ENCODE measurements at regions not wholly inside any gene's neighbourhood (a gene's known extent, or its start where the extent isn't known, plus 50 kb on each side); places are given as distances from the start of the nearest gene placed in this dataset.

GRCh38 chr13:36549755-36550154 lies 117.5 kb downstream of the CCNA1 start:
- TF ChIP-seq CTCF (IDR thresholded peaks at IDR 0.05) (no peak), SIN3A (IDR thresholded peaks at IDR 0.05; ENCODE audit: borderline replicate concordance, low read depth, low read length) (no peak), FOXJ3 (CRISPR knock-in tag; IDR thresholded peaks at IDR 0.05) (no peak), NRF1 (IDR thresholded peaks at IDR 0.05; ENCODE audit: low read depth, low read length) (no peak), SMC3 (IDR thresholded peaks at IDR 0.05; ENCODE audit: low read depth, low read length) (no peak), USF2 (IDR thresholded peaks at IDR 0.05; ENCODE audit: borderline replicate concordance, low read depth, low read length) (no peak), RFX5 (IDR thresholded peaks at IDR 0.05; ENCODE audit: low read length) (no peak), POLR2AphosphoS5 (IDR thresholded peaks at IDR 0.05; ENCODE audit: low read depth, low read length) (no peak), TCF12 (IDR thresholded peaks at IDR 0.05) (no peak), EZH2phosphoT487 (IDR thresholded peaks at IDR 0.05; ENCODE audit: borderline replicate concordance, low read depth) (no peak), REST (IDR thresholded peaks at IDR 0.05; ENCODE audit: low read depth, low read length) (no peak), EP300 (IDR thresholded peaks at IDR 0.05; ENCODE audit: borderline replicate concordance in 1 of 2, low read depth in 1 of 2, low read length in 1 of 2) (no peak)

Measured in SK-N-SH (cell line).